ENCODE measurements at regions not wholly inside any gene's neighbourhood (a gene's known extent, or its start where the extent isn't known, plus 50 kb on each side); places are given as distances from the start of the nearest gene placed in this dataset.

GRCh38 chr9:7936163-7936562 lies 136.6 kb upstream of the DMAC1 start (continued):
- TF ChIP-seq GRHL1 (CRISPR knock-in tag; conservative IDR thresholded peaks at IDR 0.05) = no peak
- no peak for TF ChIP-seq PBX2 (CRISPR knock-in tag; IDR thresholded peaks at IDR 0.05)

GRCh38 chr9:7935681-7936080 lies 136.1 kb upstream of the DMAC1 start:
- CTCF ChIA-PET (ENCODE audit: low intra/inter-chr PET ratio, low total read pairs) = no interaction called here
- H3K27me3 ChIP-seq (ENCODE audit: control insufficient read depth in 1 of 2, insufficient read depth in 2 of 2, low read length in 2 of 2) = no peaks in the 10 kb centered on the region
- no peaks in the 10 kb centered on the region for H3K36me3 ChIP-seq (replicated peaks in 1 of 2; ENCODE audit: control insufficient read depth in 1 of 2, insufficient read depth in 2 of 2, low read length in 2 of 2)
- DNase-seq (ENCODE audit: low spot score) (no peak), ATAC-seq (no peak), FAIRE-seq (no peak)
- H3K27ac ChIP-seq (ENCODE audit: extremely low read length, insufficient read depth, low read length) = no peak overlapping the region
- in situ Hi-C loops (cut with HindIII; ENCODE audit: extremely low pct_ligation_motif_present, low pct_unique_long_range_greater_than_20kb) (no loop called here), intact Hi-C loops (cut with micrococcal nuclease; ENCODE audit: unreplicated experiment) (no loop called here)
- no peak for TF ChIP-seq ZNF776 (CRISPR knock-in tag; IDR thresholded peaks at IDR 0.05)
- TF ChIP-seq ZNF34 (CRISPR knock-in tag; IDR thresholded peaks at IDR 0.05; ENCODE audit: borderline replicate concordance) = no peak
- TF ChIP-seq ZNF12 (CRISPR knock-in tag; IDR thresholded peaks at IDR 0.05) = no peak
- no peak for TF ChIP-seq RBM39 (IDR thresholded peaks at IDR 0.05; ENCODE audit: low read depth, low read length, poor library complexity, severe bottlenecking)
- no peak overlapping the region for H3K4me2 ChIP-seq (ENCODE audit: low read depth, low read length)
- H2AFZ ChIP-seq (ENCODE audit: low read length) = no peak overlapping the region
- H3K4me1 ChIP-seq (ENCODE audit: insufficient read depth, low read length) = no peaks in the 10 kb centered on the region
- H4K20me1 ChIP-seq (ENCODE audit: insufficient read depth, low read length) = no peaks in the 10 kb centered on the region
- H3K79me2 ChIP-seq (ENCODE audit: insufficient read depth, low read length) = no peaks in the 10 kb centered on the region
- BruUV-seq (replicated peaks) = no TSS peak
- no peak overlapping the region for H3K4me3 ChIP-seq (replicated peaks in 1 of 3; ENCODE audit: insufficient read depth in 1 of 3, low read depth in 2 of 3, low read length in 3 of 3)
- POLR2A ChIA-PET = no interaction called here
- H3K9me3 ChIP-seq (ENCODE audit: low read length) = no peaks in the 10 kb centered on the region
- no peak overlapping the region for H3K9ac ChIP-seq (ENCODE audit: insufficient read depth, low read depth, low read length)
- WGBS (ENCODE audit: low lambda C conversion rate) = 4% methylated on average over 2 of the region's 2 CpGs
